ENCODE measurements at regions not wholly inside any gene's neighbourhood (a gene's known extent, or its start where the extent isn't known, plus 50 kb on each side); places are given as distances from the start of the nearest gene placed in this dataset.

GRCh38 chr18:34001376-34001775 lies 223.3 kb downstream of the NOL4 start:
- H3K4me1 Mint-ChIP-seq (ENCODE audit: low read depth): peaks cover 7% of the 10 kb centered on the region
- H3K9me3 Mint-ChIP-seq (ENCODE audit: low read depth): peaks cover 5% of the 10 kb centered on the region
- no peaks in the 10 kb centered on the region for H3K36me3 Mint-ChIP-seq (ENCODE audit: insufficient read depth)
- H3K4me3 Mint-ChIP-seq (ENCODE audit: low read depth): no peak overlapping the region
- no peak for TF ChIP-seq CTCF (IDR thresholded peaks at IDR 0.05; ENCODE audit: unreplicated experiment)
- DNase-seq (ENCODE audit: low spot score, unreplicated experiment): no peak
- no peaks in the 10 kb centered on the region for H3K27me3 Mint-ChIP-seq
- no peak overlapping the region for H3K27ac Mint-ChIP-seq

GRCh38 chr18:33987206-33987605 lies 237.5 kb downstream of the NOL4 start:
- Mint-ChIP-seq H3K27ac (no peak overlapping the region), H3K9me3 (ENCODE audit: low read depth) (no peaks in the 10 kb centered on the region), H3K4me3 (ENCODE audit: low read depth) (no peak overlapping the region), H3K36me3 (ENCODE audit: insufficient read depth) (no peaks in the 10 kb centered on the region), H3K4me1 (ENCODE audit: low read depth) (no peaks in the 10 kb centered on the region), H3K27me3 (no peaks in the 10 kb centered on the region)
- no peak for TF ChIP-seq CTCF (IDR thresholded peaks at IDR 0.05; ENCODE audit: unreplicated experiment)
- no peak for DNase-seq (ENCODE audit: low spot score, unreplicated experiment)

- no peak for TF ChIP-seq CTCF (IDR thresholded peaks at IDR 0.05; ENCODE audit: unreplicated experiment)
- no peak for DNase-seq (ENCODE audit: low spot score, unreplicated experiment)
- H3K36me3 Mint-ChIP-seq (ENCODE audit: insufficient read depth): no peaks in the 10 kb centered on the region
- no peaks in the 10 kb centered on the region for H3K9me3 Mint-ChIP-seq (ENCODE audit: low read depth)
- no peaks in the 10 kb centered on the region for H3K27me3 Mint-ChIP-seq
- H3K4me1 Mint-ChIP-seq (ENCODE audit: low read depth): no peaks in the 10 kb centered on the region
- no peak overlapping the region for H3K4me3 Mint-ChIP-seq (ENCODE audit: low read depth)
- H3K27ac Mint-ChIP-seq: no peak overlapping the region
Measured at GRCh38 chr18:33983126-33983525, 241.6 kb downstream of the NOL4 start.

- H3K4me3 Mint-ChIP-seq (ENCODE audit: low read depth): no peak overlapping the region
- DNase-seq (ENCODE audit: low spot score, unreplicated experiment): no peak
- H3K36me3 Mint-ChIP-seq (ENCODE audit: insufficient read depth): no peaks in the 10 kb centered on the region
- no peak overlapping the region for H3K27ac Mint-ChIP-seq
- H3K4me1 Mint-ChIP-seq (ENCODE audit: low read depth): peaks cover 11% of the 10 kb centered on the region
- H3K27me3 Mint-ChIP-seq: no peaks in the 10 kb centered on the region
- TF ChIP-seq CTCF (IDR thresholded peaks at IDR 0.05; ENCODE audit: unreplicated experiment): no peak
- H3K9me3 Mint-ChIP-seq (ENCODE audit: low read depth): no peaks in the 10 kb centered on the region
Measured at GRCh38 chr18:33960417-33960816, 264.3 kb downstream of the NOL4 start.

GRCh38 chr18:33959609-33960008 lies 265.1 kb downstream of the NOL4 start:
- H3K4me1 Mint-ChIP-seq (ENCODE audit: low read depth): peaks cover 11% of the 10 kb centered on the region
- no peak overlapping the region for H3K4me3 Mint-ChIP-seq (ENCODE audit: low read depth)
- no peak overlapping the region for H3K27ac Mint-ChIP-seq
- H3K36me3 Mint-ChIP-seq (ENCODE audit: insufficient read depth): no peaks in the 10 kb centered on the region
- DNase-seq (ENCODE audit: low spot score, unreplicated experiment): no peak
- no peaks in the 10 kb centered on the region for H3K9me3 Mint-ChIP-seq (ENCODE audit: low read depth)
- H3K27me3 Mint-ChIP-seq: no peaks in the 10 kb centered on the region
- no peak for TF ChIP-seq CTCF (IDR thresholded peaks at IDR 0.05; ENCODE audit: unreplicated experiment)
